ENCODE measurements at regions not wholly inside any gene's neighbourhood (a gene's known extent, or its start where the extent isn't known, plus 50 kb on each side); places are given as distances from the start of the nearest gene placed in this dataset.
"Not testable (repeated sequence)": the region's sequence is repeated elsewhere in the genome, so short reads cannot be mapped to it uniquely, and the experiment has no call there.

GRCh38 chr14:105882626-105883025 is 356.2 kb downstream of the TMEM121 start:
- TF ChIP-seq, protein P1, sequence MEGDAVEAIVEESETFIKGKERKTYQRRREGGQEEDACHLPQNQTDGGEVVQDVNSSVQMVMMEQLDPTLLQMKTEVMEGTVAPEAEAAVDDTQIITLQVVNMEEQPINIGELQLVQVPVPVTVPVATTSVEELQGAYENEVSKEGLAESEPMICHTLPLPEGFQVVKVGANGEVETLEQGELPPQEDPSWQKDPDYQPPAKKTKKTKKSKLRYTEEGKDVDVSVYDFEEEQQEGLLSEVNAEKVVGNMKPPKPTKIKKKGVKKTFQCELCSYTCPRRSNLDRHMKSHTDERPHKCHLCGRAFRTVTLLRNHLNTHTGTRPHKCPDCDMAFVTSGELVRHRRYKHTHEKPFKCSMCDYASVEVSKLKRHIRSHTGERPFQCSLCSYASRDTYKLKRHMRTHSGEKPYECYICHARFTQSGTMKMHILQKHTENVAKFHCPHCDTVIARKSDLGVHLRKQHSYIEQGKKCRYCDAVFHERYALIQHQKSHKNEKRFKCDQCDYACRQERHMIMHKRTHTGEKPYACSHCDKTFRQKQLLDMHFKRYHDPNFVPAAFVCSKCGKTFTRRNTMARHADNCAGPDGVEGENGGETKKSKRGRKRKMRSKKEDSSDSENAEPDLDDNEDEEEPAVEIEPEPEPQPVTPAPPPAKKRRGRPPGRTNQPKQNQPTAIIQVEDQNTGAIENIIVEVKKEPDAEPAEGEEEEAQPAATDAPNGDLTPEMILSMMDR (conservative IDR thresholded peaks at IDR 0.05; ENCODE audit: low read depth, low read length), result no peak
- DNase-seq (ENCODE audit: low read depth), result no peak

GRCh38 chr14:105883066-105884005 is 357.0 kb downstream of the TMEM121 start:
- no peak overlapping the region for H3K4me3 ChIP-seq (ENCODE audit: low read depth, low read length)
- TF ChIP-seq, protein P1 (conservative IDR thresholded peaks at IDR 0.05; ENCODE audit: low read depth, low read length), result no peak

More at GRCh38 chr14:105882626-105883025, 356.2 kb downstream of the TMEM121 start:
- no peak overlapping the region for H3K4me3 ChIP-seq (ENCODE audit: low read depth, low read length)

DNA sequence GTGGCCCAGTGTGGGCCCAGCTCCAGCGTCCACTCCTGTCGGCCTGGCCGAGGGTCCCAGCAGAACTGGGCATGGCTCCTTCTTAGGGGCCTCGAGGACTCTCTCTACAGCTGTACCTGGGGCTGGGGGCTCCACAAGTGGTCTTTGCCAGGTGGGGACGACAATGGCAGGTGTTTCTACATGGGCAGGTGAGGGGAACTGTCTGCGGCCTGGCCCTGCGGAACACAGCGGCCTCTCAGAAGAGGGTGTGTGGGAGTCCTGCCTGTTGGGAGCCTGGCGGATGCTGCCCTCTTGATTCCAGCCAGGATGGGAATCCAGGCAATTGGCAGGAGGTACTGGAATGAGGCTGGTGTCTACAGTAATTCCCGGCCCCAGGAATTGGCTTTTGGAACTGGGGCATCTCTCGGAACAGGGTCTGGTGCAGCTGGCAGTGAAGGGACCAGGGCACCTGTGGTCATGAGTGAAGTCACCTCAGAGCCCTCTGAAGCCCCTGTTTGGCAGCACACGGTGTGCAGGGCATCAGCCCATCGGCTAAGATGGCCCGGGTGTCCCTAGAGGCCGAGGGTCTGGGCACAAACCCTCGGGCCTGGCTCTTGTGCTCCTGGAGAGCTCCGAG is 357.9 kb downstream of the TMEM121 start:
- not testable (repeated sequence) for DNase-seq (ENCODE audit: low read depth); H3K4me3 ChIP-seq (ENCODE audit: low read depth, low read length)

More at GRCh38 chr14:105883066-105884005, 357.0 kb downstream of the TMEM121 start:
- no peak for DNase-seq (ENCODE audit: low read depth)

DNA sequence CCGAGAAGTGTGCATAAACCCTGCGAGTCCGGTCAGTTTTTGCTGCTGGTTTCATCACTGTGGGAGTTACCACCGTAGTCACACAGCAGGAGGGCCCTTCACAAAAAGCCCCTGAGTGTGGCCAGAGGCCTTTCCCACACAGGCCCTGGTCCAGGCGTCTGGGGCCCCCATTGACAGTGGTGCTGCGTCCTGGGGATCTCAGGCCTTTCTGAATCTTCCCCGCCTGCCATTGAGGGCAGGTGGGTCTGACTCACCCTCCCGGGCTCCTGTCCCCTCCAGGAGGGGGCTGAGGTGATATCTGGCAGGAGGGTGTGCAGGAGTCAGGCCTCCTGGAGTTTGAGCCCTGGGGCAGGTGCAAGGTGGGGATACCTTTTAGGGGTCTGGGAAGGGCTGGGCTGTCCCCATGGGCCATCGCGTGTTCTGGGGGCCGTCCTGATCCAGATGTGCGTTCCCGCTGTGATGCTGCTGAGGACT is 358.5 kb downstream of the TMEM121 start:
- no peak for DNase-seq (ENCODE audit: low read depth)
- TF ChIP-seq, protein P1 (conservative IDR thresholded peaks at IDR 0.05; ENCODE audit: low read depth, low read length), result no peak
- no peak overlapping the region for H3K4me3 ChIP-seq (ENCODE audit: low read depth, low read length)

- no peak for DNase-seq (ENCODE audit: low read depth)
- no peak overlapping the region for H3K4me3 ChIP-seq (ENCODE audit: low read depth, low read length)
- TF ChIP-seq, protein P1 (conservative IDR thresholded peaks at IDR 0.05; ENCODE audit: low read depth, low read length), result no peak
Measured at GRCh38 chr14:105885561-105886320, 359.4 kb downstream of the TMEM121 start.

- DNase-seq (ENCODE audit: low read depth); H3K4me3 ChIP-seq (ENCODE audit: low read depth, low read length): not testable (repeated sequence)
Measured at GRCh38 chr14:105886791-105887191, 360.4 kb downstream of the TMEM121 start.

DNA sequence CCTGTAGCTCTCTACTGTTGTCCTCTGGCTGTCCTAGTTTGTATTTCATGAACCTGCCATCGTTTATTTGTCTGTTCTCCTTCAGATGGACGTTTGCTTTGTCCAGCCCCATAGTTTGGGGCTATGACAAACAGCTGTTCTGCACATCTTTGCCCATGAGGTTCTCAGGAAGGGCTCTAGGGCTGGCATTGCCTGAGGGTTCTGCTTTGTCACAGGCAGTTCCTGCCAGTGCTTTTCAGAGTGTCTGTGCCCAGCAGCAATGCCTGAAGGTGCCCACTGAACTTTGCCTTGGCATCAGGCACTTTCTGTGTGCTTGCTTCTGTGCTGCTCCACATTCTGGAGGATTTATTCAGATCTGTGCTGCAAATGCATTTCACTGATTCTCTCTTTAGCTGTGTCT is 361.3 kb downstream of the TMEM121 start:
- TF ChIP-seq, protein P1 (conservative IDR thresholded peaks at IDR 0.05; ENCODE audit: low read depth, low read length), result no peak
- no peak overlapping the region for H3K4me3 ChIP-seq (ENCODE audit: low read depth, low read length)
- DNase-seq (ENCODE audit: low read depth), result no peak
